Kidney (tissue), 13 donors: ENCODE measurements at regions not wholly inside any gene's neighbourhood (a gene's known extent, or its start where the extent isn't known, plus 50 kb on each side); places are given as distances from the start of the nearest gene placed in this dataset.
A peak's percentile ranks its signal among the peaks of the same experiment; 100 is the strongest.

Experiments used
- DNase-seq, 5 donors: peaks; one replicate each; pipeline ENCODE4 v3.0.0-alpha.2; 2013 to 2020
- FAIRE-seq: peaks from 2 replicates; lab custom pipeline; 2012; peaks lifted over from hg19 to GRCh38; lab: Jason Lieb, UNC
- H3K27ac ChIP-seq, 2 donors: one replicate each; pipeline ENCODE4 v1.7.0; 2013; ENCODE audit warnings: low read depth in 2 of 2, low read length in 2 of 2, inconsistent platforms in 1 of 2
- H3K27me3 ChIP-seq: one replicate; pipeline ENCODE4 v1.7.1; 2013; ENCODE audit warnings: low read length, inconsistent platforms; ENCODE audit not compliant: control insufficient read depth, insufficient read depth
- H3K36me3 ChIP-seq, 3 donors: one replicate each; pipeline versions ENCODE4 v1.7.0 to v1.7.1; 2013; ENCODE audit warnings: low read length in 3 of 3, control low read depth in 1 of 3, inconsistent platforms in 1 of 3; ENCODE audit not compliant: insufficient read depth in 3 of 3, control insufficient read depth in 2 of 3
- H3K4me1 ChIP-seq, 3 donors: one replicate each; pipeline versions ENCODE4 v1.7.0 to v1.7.1; 2013; ENCODE audit warnings: low read length in 3 of 3, inconsistent platforms in 1 of 3, low read depth in 1 of 3; ENCODE audit not compliant: control insufficient read depth in 2 of 3, insufficient read depth in 2 of 3
- H3K4me3 ChIP-seq, 3 donors: one replicate each; pipeline versions ENCODE4 v1.7.0 to v1.8.1; 2013; ENCODE audit warnings: low read length in 3 of 3, control low read depth in 1 of 3, inconsistent platforms in 1 of 3
- H3K9ac ChIP-seq, 3 donors: one replicate each; pipeline versions ENCODE4 v1.7.0 to v1.7.1; 2013; ENCODE audit warnings: low read length in 3 of 3, control low read depth in 1 of 3, inconsistent platforms in 1 of 3
- H3K9me3 ChIP-seq, 3 donors: one replicate each; pipeline versions ENCODE4 v1.7.0 to v1.7.1; 2013; ENCODE audit warnings: low read length in 3 of 3, control low read depth in 1 of 3, inconsistent platforms in 1 of 3; ENCODE audit not compliant: control insufficient read depth in 2 of 3, insufficient read depth in 1 of 3
- CTCF ChIP-seq: IDR thresholded peaks from 3 replicates; pipeline ENCODE4 v1.5.1; 2012; ENCODE audit warnings: mild to moderate bottlenecking, moderate library complexity, borderline replicate concordance; ENCODE audit not compliant: insufficient read depth; ENCODE audit errors: extremely low read depth
- intact Hi-C: fragments of 100-400 bp; cut with DNase I; formaldehyde crosslinking; loops from one replicate; pipeline ENCODE4 v1.11.1; 2022
- donor health status: control.
- donor health status: control.
- donor health status: control.
- donor health status: control.
- donor health status: control.
- donor health status: DM: yes; HTN: yes; CAD: no.
- donor health status: Normal renal cell carcinoma (clear cell type).

- DNase-seq, result no peak
- no peak for FAIRE-seq
- Histone ChIP-seq H3K9me3 (no peaks in the 10 kb centered on the region), H3K4me3 (no peak overlapping the region), H3K27ac (no peak overlapping the region), H3K36me3 (no peaks in the 10 kb centered on the region), H3K9ac (no peak overlapping the region), H3K4me1 (peaks cover 2 to 11% (median 9%) of the 10 kb centered on the region in 3 donors), H3K27me3 (no peaks in the 10 kb centered on the region)
- TF ChIP-seq CTCF, result no peak
- intact Hi-C loops, result no loop called here
Observed at GRCh38 chr2:217628061-217628460, 374.7 kb downstream of the TNS1 start.

- Histone ChIP-seq H3K9me3 (no peaks in the 10 kb centered on the region), H3K27me3 (no peaks in the 10 kb centered on the region), H3K4me3 (no peak overlapping the region), H3K36me3 (no peaks in the 10 kb centered on the region), H3K27ac (no peak overlapping the region), H3K9ac (no peak overlapping the region), H3K4me1 (peaks cover 3 to 14% (median 11%) of the 10 kb centered on the region in 3 donors)
- FAIRE-seq, result no peak
- TF ChIP-seq CTCF, result no peak
- DNase-seq, result no peak
- intact Hi-C loops, result no loop called here
Observed at GRCh38 chr2:217626926-217627325, 375.9 kb downstream of the TNS1 start.

GRCh38 chr2:217625557-217626169, 377.1 kb downstream of the TNS1 start:
- Histone ChIP-seq H3K9me3 (no peaks in the 10 kb centered on the region), H3K27ac (no peak overlapping the region), H3K27me3 (no peaks in the 10 kb centered on the region), H3K4me3 (no peak overlapping the region), H3K36me3 (no peaks in the 10 kb centered on the region), H3K4me1 (peaks cover 5 to 13% (median 11%) of the 10 kb centered on the region in 3 donors), H3K9ac (no peak overlapping the region)
- peak in 3 of 5 donors; percentile 2 to 90 (median 69) for DNase-seq
- TF ChIP-seq CTCF, result no peak
- no peak for FAIRE-seq
- intact Hi-C loops, result no loop called here
